GM23338 (cell line): ENCODE measurements at regions not wholly inside any gene's neighbourhood (a gene's known extent, or its start where the extent isn't known, plus 50 kb on each side); places are given as distances from the start of the nearest gene placed in this dataset.

Source experiments
- ATAC-seq: fragments of 200-7000 bp; cut with Tn5 transposase; 3 replicates; pipeline ENCODE4 v1.9.1; 2020
- DNase-seq: peaks from one replicate; pipeline ENCODE4 v3.0.0-alpha.2; 2015; ENCODE audit warnings: low spot score
- H2AFZ ChIP-seq: fragments of 200-600 bp; sonication (generic); 2 replicates; pipeline ENCODE4 v1.8.0; 2016; ENCODE audit warnings: antibody characterized with exemption, mild to moderate bottlenecking, moderate library complexity
- H3F3A ChIP-seq: fragments of 200-600 bp; sonication (generic); replicated peaks from 2 replicates; pipeline ENCODE4 v1.8.0; 2017; ENCODE audit warnings: antibody characterized with exemption, mixed run types, low read depth
- H3K27ac ChIP-seq: fragments of 200-600 bp; sonication (generic); 2 replicates; pipeline ENCODE4 v1.6.1; 2016; ENCODE audit warnings: low read depth
- H3K27me3 ChIP-seq: fragments of 200-600 bp; sonication (generic); 2 replicates; pipeline ENCODE4 v1.8.0; 2016; ENCODE audit warnings: mild to moderate bottlenecking, mixed run types, moderate library complexity; ENCODE audit not compliant: insufficient read depth
- H3K36me3 ChIP-seq: fragments of 200-600 bp; sonication (generic); 2 replicates; pipeline ENCODE4 v1.8.0; 2016; ENCODE audit warnings: mild to moderate bottlenecking; ENCODE audit not compliant: insufficient read depth
- H3K4me1 ChIP-seq: fragments of 200-600 bp; sonication (generic); 2 replicates; pipeline ENCODE4 v1.8.0; 2016; ENCODE audit warnings: mild to moderate bottlenecking, moderate library complexity; ENCODE audit not compliant: insufficient read depth
- H3K4me2 ChIP-seq: fragments of 200-600 bp; sonication (generic); 2 replicates; pipeline ENCODE4 v1.7.1; 2017; ENCODE audit warnings: mixed run types
- H3K4me3 ChIP-seq: fragments of 200-600 bp; sonication (generic); 2 replicates; pipeline ENCODE4 v1.6.1; 2016; ENCODE audit warnings: mixed run types
- H3K79me2 ChIP-seq: fragments of 200-600 bp; sonication (generic); replicated peaks from 2 replicates; pipeline ENCODE4 v1.8.0; 2017; ENCODE audit warnings: mild to moderate bottlenecking; ENCODE audit not compliant: insufficient read depth
- H3K9me2 ChIP-seq: fragments of 200-600 bp; sonication (generic); 2 replicates; pipeline ENCODE4 v1.8.0; 2017; ENCODE audit not compliant: insufficient read depth
- H4K20me1 ChIP-seq: fragments of 200-600 bp; sonication (generic); replicated peaks from 2 replicates; pipeline ENCODE4 v1.8.0; 2017; ENCODE audit warnings: mild to moderate bottlenecking; ENCODE audit not compliant: insufficient read depth
- H3K27ac Mint-ChIP-seq: 2 replicates; pipeline ENCODE4 v1.8.0; 2020; ENCODE audit warnings: inconsistent platforms, mild to moderate bottlenecking, moderate library complexity, mixed read lengths
- H3K27me3 Mint-ChIP-seq: 3 replicates; pipeline ENCODE4 v1.8.0; 2022; ENCODE audit warnings: low read depth, mild to moderate bottlenecking, moderate library complexity, mixed read lengths, inconsistent platforms; ENCODE audit not compliant: insufficient read depth, poor library complexity
- H3K36me3 Mint-ChIP-seq: 3 replicates; pipeline ENCODE4 v1.8.0; 2021; ENCODE audit warnings: low read depth, mild to moderate bottlenecking, inconsistent platforms, moderate library complexity, mixed read lengths
- H3K4me1 Mint-ChIP-seq: 3 replicates; pipeline ENCODE4 v1.8.0; 2020; ENCODE audit warnings: mild to moderate bottlenecking, inconsistent platforms, mixed read lengths
- H3K4me3 Mint-ChIP-seq: 3 replicates; pipeline ENCODE4 v1.8.0; 2021; ENCODE audit warnings: moderate library complexity, mild to moderate bottlenecking, inconsistent platforms, mixed read lengths
- H3K9me3 Mint-ChIP-seq: 3 replicates; pipeline ENCODE4 v1.8.0; 2020; ENCODE audit warnings: moderate library complexity, mild to moderate bottlenecking, inconsistent platforms, mixed read lengths
- CREB1 ChIP-seq: fragments of 250-450 bp; sonication (Bioruptor Pico); IDR thresholded peaks from 2 replicates; pipeline ENCODE4 v1.5.0; 2020; ENCODE audit warnings: low read depth, mild to moderate bottlenecking, moderate library complexity
- CTCF ChIP-seq, 2 experiments: fragments of 200-600 bp in 1 of 2; sonication (generic) in 1 of 2; conservative IDR thresholded peaks; 2 replicates each; pipeline versions ENCODE4 v1.5.1 to v1.6.1; 2016 to 2017; ENCODE audit warnings: antibody characterized with exemption in 2 of 2, low read depth in 2 of 2, mild to moderate bottlenecking in 2 of 2, moderate library complexity in 1 of 2
- ETS1 ChIP-seq: IDR thresholded peaks from 2 replicates; pipeline ENCODE4 v1.6.1; 2016; ENCODE audit warnings: antibody characterized with exemption
- EZH2 ChIP-seq: fragments of 200-600 bp; sonication (generic); IDR thresholded peaks from one replicate; pipeline ENCODE4 v1.8.0; 2017; ENCODE audit warnings: antibody characterized with exemption, mild to moderate bottlenecking, low read depth; ENCODE audit not compliant: unreplicated experiment
- EZH2phosphoT487 ChIP-seq: fragments of 200-600 bp; sonication (generic); IDR thresholded peaks from one replicate; pipeline ENCODE4 v1.8.1; 2018; ENCODE audit warnings: antibody characterized with exemption; ENCODE audit not compliant: unreplicated experiment
- JUNB ChIP-seq: IDR thresholded peaks from one replicate; pipeline ENCODE4 v1.6.1; 2016; ENCODE audit warnings: antibody characterized with exemption; ENCODE audit not compliant: unreplicated experiment
- POLR2AphosphoS5 ChIP-seq: IDR thresholded peaks from 2 replicates; pipeline ENCODE4 v1.6.1; 2016; ENCODE audit warnings: antibody characterized with exemption, low read depth
- REST ChIP-seq: IDR thresholded peaks from one replicate; pipeline ENCODE4 v1.6.1; 2018; ENCODE audit warnings: antibody characterized with exemption; ENCODE audit not compliant: unreplicated experiment
- STAT1 ChIP-seq: IDR thresholded peaks from one replicate; pipeline ENCODE4 v1.6.1; 2016; ENCODE audit warnings: antibody characterized with exemption; ENCODE audit not compliant: unreplicated experiment
- ZNF114 ChIP-seq: fragments of 250-450 bp; sonication (Bioruptor Pico); IDR thresholded peaks from 2 replicates; pipeline ENCODE4 v1.5.0; 2020; ENCODE audit warnings: mild to moderate bottlenecking, moderate library complexity

- Histone ChIP-seq H3K79me2 (no peaks in the 10 kb centered on the region), H4K20me1 (no peaks in the 10 kb centered on the region), H3K27me3 (no peaks in the 10 kb centered on the region), H3K4me3 (no peak overlapping the region), H3K9me2 (no peaks in the 10 kb centered on the region; the same call in 1 of the 2 replicates), H2AFZ (no peak overlapping the region), H3K4me1 (0 out of 2 replicates have a peak, but pooled peaks cover 7% of the 10 kb centered on the region), H3F3A (no peaks in the 10 kb centered on the region), H3K36me3 (no peaks in the 10 kb centered on the region), H3K27ac (no peak overlapping the region), H3K4me2 (no peak overlapping the region)
- Mint-ChIP-seq H3K9me3 (no peaks in the 10 kb centered on the region), H3K4me3 (no peak overlapping the region), H3K36me3 (no peaks in the 10 kb centered on the region), H3K27ac (no peak overlapping the region), H3K4me1 (peaks cover 11% of the 10 kb centered on the region), H3K27me3 (no peaks in the 10 kb centered on the region)
- ATAC-seq (no peak), DNase-seq (no peak)
- TF ChIP-seq ZNF114 (CRISPR knock-in tag) (no peak), CREB1 (CRISPR knock-in tag) (no peak), JUNB (no peak)
These were observed 212.6 kb upstream of the UBE2E2 start for GRCh38 chr3:22990291-22991200.

- no peak overlapping the region for H3K4me3 ChIP-seq
- no peaks in the 10 kb centered on the region for H3K36me3 ChIP-seq
- Mint-ChIP-seq H3K4me3 (no peak overlapping the region), H3K27me3 (no peaks in the 10 kb centered on the region), H3K27ac (no peak overlapping the region), H3K4me1 (peaks cover 18% of the 10 kb centered on the region), H3K36me3 (no peaks in the 10 kb centered on the region), H3K9me3 (no peaks in the 10 kb centered on the region)
- H3K9me2 ChIP-seq, result peaks cover 3% of the 10 kb centered on the region
- H4K20me1 ChIP-seq, result no peaks in the 10 kb centered on the region
- TF ChIP-seq ETS1 (no peak), EZH2phosphoT487 (no peak), CREB1 (CRISPR knock-in tag) (no peak)
- H3K27me3 ChIP-seq, result no peaks in the 10 kb centered on the region
- H3K79me2 ChIP-seq, result no peaks in the 10 kb centered on the region
- ATAC-seq (no peak), DNase-seq (no peak)
- H3K4me1 ChIP-seq, result 0 out of 2 replicates have a peak, but pooled peaks cover 7% of the 10 kb centered on the region
- H3K4me2 ChIP-seq, result no peak overlapping the region
- no peak overlapping the region for H2AFZ ChIP-seq
- no peak overlapping the region for H3K27ac ChIP-seq
- H3F3A ChIP-seq, result no peaks in the 10 kb centered on the region
These were observed 208.3 kb upstream of the UBE2E2 start for GRCh38 chr3:22994781-22995180.

- no peaks in the 10 kb centered on the region for H3K27me3 ChIP-seq
- Mint-ChIP-seq H3K27me3 (no peaks in the 10 kb centered on the region), H3K36me3 (no peaks in the 10 kb centered on the region), H3K4me3 (no peak overlapping the region), H3K9me3 (no peaks in the 10 kb centered on the region), H3K4me1 (peaks cover 9% of the 10 kb centered on the region), H3K27ac (no peak overlapping the region)
- 0 out of 2 replicates have a peak, but pooled peaks cover 2% of the 10 kb centered on the region for H3K4me1 ChIP-seq
- peak overlapping the region; percentile 63; the same call in 1 of the 2 replicates for H2AFZ ChIP-seq
- H3K4me3 ChIP-seq, result no peak overlapping the region
- peak; percentile 14 for DNase-seq
- no peak for ATAC-seq
- no peaks in the 10 kb centered on the region for H3K79me2 ChIP-seq
- no peaks in the 10 kb centered on the region for H4K20me1 ChIP-seq
- H3F3A ChIP-seq, result no peaks in the 10 kb centered on the region
- no peaks in the 10 kb centered on the region for H3K36me3 ChIP-seq
- peaks cover 3% of the 10 kb centered on the region; the same call in 1 of the 2 replicates for H3K9me2 ChIP-seq
- no peak overlapping the region for H3K4me2 ChIP-seq
- no peak overlapping the region for H3K27ac ChIP-seq
- no peak for TF ChIP-seq EZH2
- no peak for TF ChIP-seq CTCF (conservative IDR thresholded peaks at IDR 0.05; ENCODE audit: low read depth in 2 of 2)
- no peak for TF ChIP-seq ZNF114 (CRISPR knock-in tag)
- no peak for TF ChIP-seq STAT1
- TF ChIP-seq REST, result no peak
- no peak for TF ChIP-seq POLR2AphosphoS5
These were observed 206.1 kb upstream of the UBE2E2 start for GRCh38 chr3:22996920-22997571.
